NCI-H1105 treated with DMSO at 0.1 percent for 48 hours (cell line): ENCODE measurements at regions not wholly inside any gene's neighbourhood (a gene's known extent, or its start where the extent isn't known, plus 50 kb on each side); places are given as distances from the start of the nearest gene placed in this dataset.

Experiments
- DNase-seq: peaks from one replicate; lab custom pipeline; 2025; lab: John Stamatoyannopoulos, UW

DNA sequence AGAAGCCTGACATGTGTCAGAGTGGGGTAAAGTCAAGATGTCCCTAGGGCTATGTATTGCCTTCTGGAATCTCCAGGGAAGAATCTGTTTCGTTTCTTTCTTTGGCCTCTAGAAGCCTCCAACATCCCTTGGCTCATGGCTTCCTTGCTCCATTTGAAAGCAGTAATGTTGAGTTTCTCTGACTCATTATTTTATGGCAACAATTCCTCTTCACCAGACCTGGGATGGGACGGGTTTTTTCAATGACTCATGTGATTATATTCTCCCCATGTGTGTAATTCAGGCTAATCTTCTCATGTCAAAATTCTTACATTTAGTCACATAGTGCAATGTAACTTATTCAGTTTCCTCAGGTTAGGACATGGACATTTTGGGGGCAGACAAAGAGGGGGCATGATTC lies 1038.6 kb downstream of the CBLN2 start:
- no peak for DNase-seq

- no peak for DNase-seq
Observed at GRCh38 chr18:71503222-71503621, 1040.9 kb downstream of the CBLN2 start.

- DNase-seq, result no peak
Observed at GRCh38 chr18:71485611-71486010, 1058.5 kb downstream of the CBLN2 start.

- no peak for DNase-seq
Observed at GRCh38 chr18:71471963-71472725, 1072.0 kb downstream of the CBLN2 start.

GRCh38 chr18:71456206-71456605 lies 1087.9 kb downstream of the CBLN2 start:
- no peak for DNase-seq

DNA sequence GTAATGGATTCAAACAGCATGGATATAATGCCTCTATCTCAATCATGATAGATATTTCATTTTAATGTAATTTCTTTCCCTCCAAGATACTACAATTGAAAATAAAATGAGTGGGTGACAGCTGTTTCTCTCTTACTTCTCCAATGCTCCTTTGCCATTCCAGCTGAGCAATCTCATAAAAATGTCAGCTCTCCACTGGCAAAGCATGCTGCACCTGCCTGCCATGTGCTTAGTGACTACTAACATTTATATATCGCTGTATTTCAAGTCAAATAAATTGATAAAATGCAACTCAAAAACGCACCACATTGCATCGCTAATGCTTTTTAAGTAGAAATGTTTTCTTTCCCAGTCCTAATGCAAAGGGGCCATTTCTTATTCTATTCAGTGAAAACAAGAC lies 1093.9 kb downstream of the CBLN2 start:
- DNase-seq, result peak; percentile 72

GRCh38 chr18:71443706-71444480 lies 1100.2 kb downstream of the CBLN2 start:
- DNase-seq, result no peak

DNA sequence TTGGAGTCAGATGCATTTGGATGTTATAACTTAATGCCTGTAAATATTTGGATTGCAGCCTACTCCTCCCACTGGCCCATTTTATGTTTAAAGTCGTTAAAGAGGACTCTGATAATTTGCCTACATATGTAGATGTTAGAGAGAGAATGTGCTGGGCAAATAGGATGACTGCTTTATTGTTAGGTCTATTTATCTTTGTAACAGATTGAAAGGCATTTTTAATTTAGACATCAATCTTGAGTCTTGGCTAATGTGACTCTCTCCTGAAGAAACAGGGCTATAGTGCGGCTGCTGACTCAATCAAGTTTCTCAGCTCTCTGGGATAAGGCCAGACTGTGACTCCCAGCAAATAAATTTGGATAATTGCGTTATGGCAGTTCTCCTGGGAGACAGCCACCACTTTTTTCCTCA lies 1101.4 kb downstream of the CBLN2 start:
- DNase-seq, result peak; percentile 94

DNA sequence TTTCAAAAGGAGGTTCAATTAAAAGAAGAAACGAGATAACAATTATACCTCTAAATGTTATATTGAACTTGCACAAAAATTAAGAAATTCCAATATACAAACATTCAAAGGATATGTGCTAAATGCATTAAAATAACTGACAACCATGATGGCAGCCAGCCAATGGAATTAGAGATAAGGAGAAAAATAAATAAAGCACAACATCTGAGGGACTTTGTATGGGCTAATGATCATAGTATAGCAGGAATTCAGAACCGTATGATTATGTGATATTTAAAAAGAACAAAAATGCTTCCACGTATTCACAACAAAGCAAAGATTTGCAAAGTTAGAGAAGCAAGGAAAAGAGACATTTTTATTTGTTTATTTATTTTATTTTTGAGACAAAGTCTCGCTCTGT lies 1103.0 kb downstream of the CBLN2 start:
- DNase-seq, result no peak

- DNase-seq, result no peak
Observed at GRCh38 chr18:71437511-71437910, 1106.6 kb downstream of the CBLN2 start.

DNA sequence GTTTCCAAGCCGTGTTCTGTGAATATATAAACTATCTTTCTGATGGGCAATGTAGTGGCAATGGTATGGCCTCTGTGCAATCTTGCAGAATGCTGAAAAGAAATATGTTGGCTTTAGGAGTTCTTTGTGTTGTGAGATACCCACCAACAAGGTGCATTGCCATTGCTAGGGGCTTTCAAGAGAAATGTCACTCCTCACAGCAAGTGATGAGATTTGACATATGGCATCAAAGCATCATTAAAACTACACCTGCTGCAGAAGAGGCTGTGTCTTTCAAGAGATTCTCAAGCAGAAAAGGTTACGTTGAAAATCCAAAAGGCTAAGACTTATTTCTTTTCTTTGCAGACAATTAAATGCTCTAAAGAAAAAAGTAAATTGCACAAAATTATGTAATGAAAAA lies 1110.8 kb downstream of the CBLN2 start:
- DNase-seq, result no peak

DNA sequence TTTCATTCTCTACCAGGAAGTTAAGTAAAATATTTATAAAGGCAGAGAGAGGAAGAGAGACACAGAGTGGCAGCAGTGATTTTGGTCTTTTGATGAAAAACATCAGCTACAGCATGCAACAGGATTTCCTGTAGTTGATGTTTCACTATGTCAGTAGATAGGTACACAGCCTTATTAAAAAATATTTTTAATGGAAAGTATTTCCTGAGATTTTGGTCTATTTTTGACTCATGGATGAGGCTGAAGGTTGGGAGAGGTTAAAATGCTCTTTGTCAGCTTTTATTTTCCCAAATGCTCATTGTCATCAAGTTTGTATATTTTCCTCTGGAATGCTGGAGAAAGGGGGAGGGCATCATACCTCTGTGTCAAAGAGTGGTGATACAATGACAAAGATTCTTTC lies 1112.5 kb downstream of the CBLN2 start:
- DNase-seq, result no peak

DNA sequence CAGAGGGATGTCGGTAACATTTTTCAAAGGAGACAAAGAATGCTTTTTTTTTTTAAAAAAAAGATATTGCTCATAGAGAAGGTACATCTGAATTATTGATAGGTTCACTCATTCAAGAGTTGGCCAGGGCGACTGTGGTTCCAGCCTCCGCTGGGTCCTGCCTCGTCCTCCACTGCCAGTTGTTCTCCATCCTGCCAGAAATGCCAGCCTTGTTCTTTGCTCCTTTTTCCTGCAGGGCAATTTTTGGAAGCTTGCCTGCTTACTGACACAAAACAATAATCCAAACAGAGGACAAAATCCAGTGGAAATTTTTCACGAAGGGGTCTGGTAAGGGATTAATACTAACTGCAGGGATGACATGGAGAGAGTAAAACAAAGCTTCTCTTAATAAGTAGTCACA lies 1113.0 kb downstream of the CBLN2 start:
- no peak for DNase-seq

DNA sequence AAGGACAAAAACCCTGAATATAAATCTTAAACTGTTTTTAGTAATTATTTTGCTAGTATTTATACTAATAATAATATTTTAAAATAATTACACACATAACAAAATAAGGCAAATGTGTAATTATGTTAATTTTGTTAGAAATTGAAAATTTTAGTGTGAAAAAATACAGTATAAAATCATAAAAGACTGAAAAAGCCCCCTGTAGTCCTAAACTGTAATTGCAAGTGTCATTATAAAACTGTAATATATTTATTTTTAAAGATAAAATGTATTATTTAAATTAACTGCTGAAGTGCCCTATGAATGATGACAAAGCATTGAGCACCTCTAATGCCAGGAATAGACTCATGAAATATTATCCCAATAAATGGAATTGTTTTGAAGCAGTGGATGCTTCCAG lies 1117.7 kb downstream of the CBLN2 start:
- no peak for DNase-seq

DNA sequence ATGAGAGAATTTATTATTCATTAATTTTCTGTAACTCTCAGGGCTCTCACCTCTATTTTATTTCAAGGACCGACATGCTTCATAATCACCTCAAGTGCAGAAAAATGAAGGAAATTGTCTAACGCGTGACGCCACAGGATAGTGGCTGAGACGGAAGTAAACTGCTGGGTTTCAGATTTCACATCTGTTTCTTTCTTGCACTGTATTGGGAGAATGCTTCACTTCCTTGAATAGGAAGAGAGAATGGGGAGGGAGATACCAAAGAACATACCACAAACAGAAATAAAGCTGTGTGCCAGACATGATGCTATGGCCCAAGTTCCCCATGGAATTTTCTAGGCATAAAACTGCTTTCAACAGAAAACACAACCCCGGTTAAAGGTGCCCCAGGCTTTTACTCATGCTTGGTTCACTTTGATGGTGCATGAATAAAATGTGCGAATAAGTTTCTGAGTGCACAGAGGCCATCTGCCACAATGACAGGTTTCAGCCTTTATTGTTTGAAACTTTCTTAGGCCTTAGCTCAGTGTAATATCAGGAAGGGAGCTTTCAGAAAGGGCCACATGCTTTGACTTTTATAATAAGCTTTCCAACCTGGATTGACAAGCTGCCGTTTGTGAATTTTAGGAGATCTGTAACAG lies 1116.4 kb downstream of the SOCS6 start:
- DNase-seq, result no peak

DNA sequence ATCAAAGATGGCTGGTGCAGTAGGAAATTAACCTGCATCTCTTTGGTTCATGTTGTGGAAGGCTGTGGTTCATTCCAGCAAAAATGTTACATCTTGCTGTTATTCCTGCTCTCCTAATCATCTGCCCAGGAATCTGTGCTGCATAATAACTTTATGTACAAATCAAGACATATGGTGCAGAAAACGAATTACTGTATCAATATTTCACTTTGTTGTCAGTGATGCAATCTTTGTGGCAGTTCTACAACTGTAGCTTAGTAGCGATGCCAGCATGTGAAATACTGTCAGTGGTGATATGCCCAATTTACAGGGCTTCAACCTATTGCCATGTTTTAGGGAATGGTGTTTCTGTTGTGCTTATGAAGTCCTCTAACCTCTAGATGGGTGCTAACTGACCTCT lies 1114.7 kb downstream of the SOCS6 start:
- DNase-seq, result no peak

GRCh38 chr18:71398531-71398930 lies 1109.7 kb downstream of the SOCS6 start:
- peak; percentile 42 for DNase-seq

- no peak for DNase-seq
Observed at GRCh38 chr18:71388148-71388547, 1099.3 kb downstream of the SOCS6 start.

DNA sequence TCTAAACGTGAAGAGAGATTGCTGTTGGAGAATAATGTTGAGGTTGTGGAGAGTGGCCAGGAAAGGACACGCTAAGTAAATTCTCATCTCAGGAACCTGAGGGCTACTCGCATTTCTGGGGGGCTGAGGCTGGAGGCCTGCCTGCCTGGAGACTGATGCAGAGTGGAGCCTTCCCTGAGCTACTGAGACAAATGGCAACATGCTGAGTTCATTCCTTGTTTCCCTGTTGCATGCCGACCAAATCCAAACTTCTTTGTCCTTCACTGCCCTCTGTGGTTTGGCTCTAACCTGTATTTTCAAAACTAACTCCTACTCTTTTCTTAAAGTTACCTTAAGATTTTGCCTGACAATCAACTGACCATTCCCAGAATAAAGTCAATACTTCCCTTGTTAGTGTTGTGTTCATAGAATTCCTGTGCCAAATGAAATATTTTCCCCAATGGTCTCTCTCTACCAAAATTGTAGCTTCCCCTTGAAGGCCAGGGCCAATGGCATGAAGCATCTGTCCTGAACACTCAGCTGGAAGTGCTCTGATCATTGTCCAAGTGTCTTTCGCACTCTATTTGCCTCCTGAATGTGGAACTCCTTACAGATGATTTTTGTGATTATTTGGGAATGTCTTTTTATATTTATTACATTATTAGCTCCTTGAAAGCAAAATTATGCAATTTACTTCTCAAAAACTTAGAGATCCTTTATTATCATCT lies 1085.6 kb downstream of the SOCS6 start:
- no peak for DNase-seq

GRCh38 chr18:71371951-71372605 lies 1083.2 kb downstream of the SOCS6 start:
- DNase-seq, result no peak

DNA sequence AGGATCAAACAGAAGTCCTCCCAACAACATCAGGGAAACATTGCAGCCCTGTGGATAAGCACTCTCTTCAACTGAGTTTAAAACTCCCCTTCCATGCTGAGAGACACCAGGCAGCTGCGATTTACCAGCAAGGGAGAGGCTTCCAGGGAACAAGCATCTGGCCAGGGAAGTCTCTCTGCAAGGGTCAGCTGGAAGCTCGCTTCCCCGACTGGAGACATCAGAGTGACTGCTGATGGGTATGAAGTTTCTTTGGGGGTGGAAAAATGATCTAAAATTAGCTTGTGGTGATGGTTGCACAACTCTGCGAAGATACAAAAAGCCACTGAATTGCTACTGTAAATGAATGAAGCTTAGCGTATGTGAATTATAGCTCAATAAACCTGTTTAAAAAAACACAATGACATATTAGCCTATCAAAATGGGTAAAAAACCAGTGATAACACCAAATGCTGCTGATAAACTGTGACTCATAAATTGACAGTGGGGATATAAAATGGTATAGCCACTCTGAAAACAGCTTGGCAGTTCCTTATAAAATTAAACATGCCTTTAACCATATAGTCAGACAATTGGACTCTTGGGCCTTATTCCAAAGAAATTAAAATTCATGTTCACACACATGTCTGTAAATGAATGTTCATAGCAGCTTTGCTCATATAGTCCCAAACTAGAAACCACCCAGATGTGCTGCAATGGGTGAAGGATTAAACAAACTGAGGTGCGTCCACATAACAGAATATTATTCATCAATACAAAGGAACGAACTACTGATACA lies 1082.0 kb downstream of the SOCS6 start:
- DNase-seq, result no peak
